OCI-LY7 (cell line): ENCODE measurements at regions not wholly inside any gene's neighbourhood (a gene's known extent, or its start where the extent isn't known, plus 50 kb on each side); places are given as distances from the start of the nearest gene placed in this dataset.

Experiments used
- BruUV-seq: library from RNA; stranded (reverse); fragments of 400-500 nt; replicated peaks from 2 replicates; lab custom pipeline; 2021; lab: Mats Ljungman, UMichigan
- CTCF ChIA-PET: fragments of 300-600 bp; sonication (Branson Sonifier 250); formaldehyde crosslinking; loops from one replicate; lab custom pipeline; 2022; ENCODE audit warnings: antibody characterized with exemption; ENCODE audit not compliant: unreplicated experiment; lab: Charles Lee
- POLR2A ChIA-PET: fragments of 300-600 bp; sonication (Branson Sonifier 250); formaldehyde crosslinking; loops from one replicate; lab custom pipeline; 2022; ENCODE audit warnings: antibody characterized with exemption; lab: Charles Lee
- DNase-seq: peaks from one replicate; pipeline ENCODE4 v3.0.0-alpha.2; 2015; ENCODE audit warnings: low spot score
- H2AFZ ChIP-seq: fragments of 200-600 bp; sonication (generic), shearing (Covaris generic); 2 replicates; pipeline ENCODE4 v1.6.1; 2014; ENCODE audit warnings: mild to moderate bottlenecking, antibody characterized with exemption, low read length, moderate library complexity
- H3K27ac ChIP-seq: fragments of 200-600 bp; sonication (generic); 2 replicates; pipeline ENCODE4 v1.5.1; 2014; ENCODE audit warnings: mixed run types, low read depth, mild to moderate bottlenecking, moderate library complexity, low read length, inconsistent platforms; ENCODE audit not compliant: poor library complexity, severe bottlenecking
- H3K36me3 ChIP-seq: fragments of 200-600 bp; sonication (generic); 2 replicates; pipeline ENCODE4 v1.6.1; 2014; ENCODE audit warnings: mild to moderate bottlenecking, antibody characterized with exemption, low read length, moderate library complexity, mixed read lengths; ENCODE audit not compliant: insufficient read depth
- H3K4me1 ChIP-seq: fragments of 200-600 bp; sonication (generic); 2 replicates; pipeline ENCODE4 v1.5.1; 2014; ENCODE audit warnings: mild to moderate bottlenecking, low read length; ENCODE audit not compliant: insufficient read depth, poor library complexity, severe bottlenecking
- H3K4me2 ChIP-seq: fragments of 200-600 bp; sonication (generic); 2 replicates; pipeline ENCODE4 v1.6.1; 2014; ENCODE audit warnings: mild to moderate bottlenecking, low read length
- H3K4me3 ChIP-seq: fragments of 200-600 bp; sonication (generic); 2 replicates; pipeline ENCODE4 v1.5.1; 2014; ENCODE audit warnings: mild to moderate bottlenecking, low read depth, low read length; ENCODE audit not compliant: poor library complexity, severe bottlenecking
- H3K79me2 ChIP-seq: fragments of 200-600 bp; sonication (generic); 2 replicates; pipeline ENCODE4 v1.6.1; 2016; ENCODE audit warnings: low read depth, mild to moderate bottlenecking, low read length, moderate library complexity, mixed read lengths; ENCODE audit not compliant: insufficient read depth
- H3K9me2 ChIP-seq: fragments of 200-600 bp; sonication (generic); 2 replicates; pipeline ENCODE4 v1.6.1; 2016; ENCODE audit warnings: mild to moderate bottlenecking, low read length, mixed read lengths; ENCODE audit not compliant: insufficient read depth
- H3K9me3 ChIP-seq: fragments of 200-600 bp; sonication (generic); 2 replicates; pipeline ENCODE4 v1.6.1; 2014; ENCODE audit warnings: mild to moderate bottlenecking, mixed run types, low read length, mixed read lengths
- H4K20me1 ChIP-seq: fragments of 200-600 bp; sonication (generic); 2 replicates; pipeline ENCODE4 v1.6.1; 2014; ENCODE audit warnings: mild to moderate bottlenecking, antibody characterized with exemption, low read length, moderate library complexity, mixed read lengths; ENCODE audit not compliant: insufficient read depth
- CTCF ChIP-seq: fragments of 200-600 bp; sonication (generic); conservative IDR thresholded peaks from 2 replicates; pipeline ENCODE4 v1.5.1; 2014; ENCODE audit warnings: mild to moderate bottlenecking, antibody characterized with exemption, low read length, moderate library complexity, mixed read lengths
- EZH2phosphoT487 ChIP-seq: fragments of 200-600 bp; sonication (generic); IDR thresholded peaks from 2 replicates; pipeline ENCODE4 v1.6.1; 2018; ENCODE audit warnings: low read depth, borderline replicate concordance, mild to moderate bottlenecking, mixed run types, antibody characterized with exemption, low read length, moderate library complexity, mixed read lengths
- intact Hi-C: fragments of 100-400 bp; cut with micrococcal nuclease; formaldehyde crosslinking; loops from one replicate; pipeline ENCODE4 v1.10.0; 2022; ENCODE audit not compliant: unreplicated experiment

GRCh38 chr14:65981192-65981843 lies 504.9 kb upstream of the CCDC196 start:
- DNase-seq = no peak
- H3K79me2 ChIP-seq = no peaks in the 10 kb centered on the region
- ChIA-PET POLR2A (no interaction called here), CTCF (no interaction called here)
- no peak overlapping the region for H3K4me2 ChIP-seq
- intact Hi-C loops = no loop called here
- no TSS peak for BruUV-seq
- H3K9me2 ChIP-seq = no peaks in the 10 kb centered on the region
- H4K20me1 ChIP-seq = no peaks in the 10 kb centered on the region
- no peak overlapping the region for H3K4me3 ChIP-seq
- H3K9me3 ChIP-seq = no peaks in the 10 kb centered on the region
- no peak for TF ChIP-seq CTCF
- no peak overlapping the region for H3K27ac ChIP-seq
- no peak overlapping the region for H2AFZ ChIP-seq
- H3K4me1 ChIP-seq = no peaks in the 10 kb centered on the region
- no peaks in the 10 kb centered on the region for H3K36me3 ChIP-seq

GRCh38 chr14:65986041-65986440 lies 500.1 kb upstream of the CCDC196 start:
- H4K20me1 ChIP-seq = no peaks in the 10 kb centered on the region
- no peak overlapping the region for H3K4me2 ChIP-seq
- no peak overlapping the region for H2AFZ ChIP-seq
- no peaks in the 10 kb centered on the region for H3K4me1 ChIP-seq
- ChIA-PET POLR2A (no interaction called here), CTCF (no interaction called here)
- H3K4me3 ChIP-seq = no peak overlapping the region
- no peak for DNase-seq
- no peak overlapping the region for H3K27ac ChIP-seq
- no peaks in the 10 kb centered on the region for H3K9me2 ChIP-seq
- no peaks in the 10 kb centered on the region for H3K36me3 ChIP-seq
- no peaks in the 10 kb centered on the region for H3K79me2 ChIP-seq
- TF ChIP-seq CTCF = no peak
- TF ChIP-seq EZH2phosphoT487 = no peak
- intact Hi-C loops = no loop called here
- BruUV-seq = no TSS peak
- no peaks in the 10 kb centered on the region for H3K9me3 ChIP-seq

GRCh38 chr14:65989981-65990380 lies 496.2 kb upstream of the CCDC196 start:
- Histone ChIP-seq H3K36me3 (no peaks in the 10 kb centered on the region), H3K9me2 (no peaks in the 10 kb centered on the region), H3K4me2 (no peak overlapping the region), H3K27ac (no peak overlapping the region), H3K4me3 (no peak overlapping the region), H3K9me3 (no peaks in the 10 kb centered on the region), H3K79me2 (no peaks in the 10 kb centered on the region), H4K20me1 (no peaks in the 10 kb centered on the region), H2AFZ (no peak overlapping the region), H3K4me1 (no peaks in the 10 kb centered on the region)
- ChIA-PET CTCF (no interaction called here), POLR2A (interaction anchor here (0.8 kb wide), 1 partner anchor 29 kb away, joined by 5 read pairs; no protein-coding TSS in a partner anchor)
- DNase-seq = no peak
- intact Hi-C loops = no loop called here
- no TSS peak for BruUV-seq
- no peak for TF ChIP-seq CTCF
- TF ChIP-seq EZH2phosphoT487 = no peak
